Osteoblast (primary cell): ENCODE measurements at regions not wholly inside any gene's neighbourhood (a gene's known extent, or its start where the extent isn't known, plus 50 kb on each side); places are given as distances from the start of the nearest gene placed in this dataset.

ENCODE experiments used
- DNase-seq: peaks from one replicate; pipeline ENCODE4 v3.0.0; 2011; ENCODE audit warnings: low spot score, mixed read lengths; ENCODE audit not compliant: insufficient read length; ENCODE audit errors: missing footprints
- H2AFZ ChIP-seq: 2 replicates; pipeline ENCODE4 v1.6.0; 2011; ENCODE audit warnings: mild to moderate bottlenecking, low read length
- H3K27ac ChIP-seq: 2 replicates; pipeline ENCODE4 v1.5.1; 2011; ENCODE audit warnings: mild to moderate bottlenecking, low read depth, low read length, moderate library complexity
- H3K27me3 ChIP-seq: 2 replicates; pipeline ENCODE4 v1.6.0; 2012; ENCODE audit warnings: mild to moderate bottlenecking, control low read depth, inconsistent platforms, low read length, moderate library complexity; ENCODE audit not compliant: insufficient read depth
- H3K36me3 ChIP-seq: 2 replicates; pipeline ENCODE4 v1.5.1; 2011; ENCODE audit warnings: mild to moderate bottlenecking, low read length, control low read depth, moderate library complexity; ENCODE audit not compliant: insufficient read depth
- H3K4me1 ChIP-seq: 2 replicates; pipeline ENCODE4 v1.5.1; 2011; ENCODE audit warnings: mild to moderate bottlenecking, low read length, control low read depth, moderate library complexity; ENCODE audit not compliant: insufficient read depth
- H3K4me2 ChIP-seq: 2 replicates; pipeline ENCODE4 v1.6.0; 2011; ENCODE audit warnings: mild to moderate bottlenecking, low read length; ENCODE audit not compliant: insufficient read depth
- H3K4me3 ChIP-seq: fragments of 200-600 bp; sonication (generic); 3 replicates; pipeline ENCODE4 v1.5.1; 2012; ENCODE audit warnings: mild to moderate bottlenecking, low read length, inconsistent platforms; ENCODE audit not compliant: insufficient read depth
- H3K79me2 ChIP-seq: 2 replicates; pipeline ENCODE4 v1.6.0; 2012; ENCODE audit warnings: mild to moderate bottlenecking, low read length, control low read depth, inconsistent platforms; ENCODE audit not compliant: insufficient read depth
- H3K9me3 ChIP-seq: 2 replicates; pipeline ENCODE4 v1.5.1; 2011; ENCODE audit warnings: low read depth, low read length, control low read depth
- H4K20me1 ChIP-seq: 2 replicates; pipeline ENCODE4 v1.6.0; 2012; ENCODE audit warnings: mild to moderate bottlenecking, low read length, control low read depth; ENCODE audit not compliant: insufficient read depth
- TF ChIP-seq, protein P1 (sequence below): IDR thresholded peaks from 2 replicates; pipeline ENCODE4 v1.5.1; 2011; ENCODE audit warnings: mild to moderate bottlenecking, low read depth, low read length, moderate library complexity; ENCODE audit errors: extremely low read depth

DNA sequence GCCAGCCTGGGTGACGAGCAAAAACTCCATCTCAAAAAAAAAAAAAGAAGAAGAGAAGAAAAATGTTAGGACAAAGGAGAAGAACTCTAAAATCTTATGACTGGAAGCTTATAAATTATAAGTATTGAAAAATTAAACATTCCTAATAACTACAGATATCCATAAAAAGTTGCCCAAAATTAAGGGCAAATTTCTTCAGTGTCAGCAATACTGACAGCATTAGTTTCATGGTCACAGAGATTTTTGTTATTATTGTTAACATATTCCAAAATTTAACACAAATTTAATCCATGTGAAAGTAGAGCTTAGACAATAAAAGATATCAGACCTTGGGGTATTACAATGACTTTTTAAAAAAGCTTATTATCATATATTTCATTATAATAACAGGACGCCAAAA lies 74.1 kb downstream of the NR2F2 start:
- H3K36me3 ChIP-seq = no peaks in the 10 kb centered on the region
- no peaks in the 10 kb centered on the region for H4K20me1 ChIP-seq
- no peak overlapping the region for H3K4me2 ChIP-seq
- H2AFZ ChIP-seq = no peak overlapping the region
- no peak overlapping the region for H3K27ac ChIP-seq
- DNase-seq = no peak
- TF ChIP-seq, protein P1, sequence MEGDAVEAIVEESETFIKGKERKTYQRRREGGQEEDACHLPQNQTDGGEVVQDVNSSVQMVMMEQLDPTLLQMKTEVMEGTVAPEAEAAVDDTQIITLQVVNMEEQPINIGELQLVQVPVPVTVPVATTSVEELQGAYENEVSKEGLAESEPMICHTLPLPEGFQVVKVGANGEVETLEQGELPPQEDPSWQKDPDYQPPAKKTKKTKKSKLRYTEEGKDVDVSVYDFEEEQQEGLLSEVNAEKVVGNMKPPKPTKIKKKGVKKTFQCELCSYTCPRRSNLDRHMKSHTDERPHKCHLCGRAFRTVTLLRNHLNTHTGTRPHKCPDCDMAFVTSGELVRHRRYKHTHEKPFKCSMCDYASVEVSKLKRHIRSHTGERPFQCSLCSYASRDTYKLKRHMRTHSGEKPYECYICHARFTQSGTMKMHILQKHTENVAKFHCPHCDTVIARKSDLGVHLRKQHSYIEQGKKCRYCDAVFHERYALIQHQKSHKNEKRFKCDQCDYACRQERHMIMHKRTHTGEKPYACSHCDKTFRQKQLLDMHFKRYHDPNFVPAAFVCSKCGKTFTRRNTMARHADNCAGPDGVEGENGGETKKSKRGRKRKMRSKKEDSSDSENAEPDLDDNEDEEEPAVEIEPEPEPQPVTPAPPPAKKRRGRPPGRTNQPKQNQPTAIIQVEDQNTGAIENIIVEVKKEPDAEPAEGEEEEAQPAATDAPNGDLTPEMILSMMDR = no peak
- H3K9me3 ChIP-seq = no peaks in the 10 kb centered on the region
- no peak overlapping the region for H3K4me3 ChIP-seq
- H3K4me1 ChIP-seq = no peaks in the 10 kb centered on the region
- H3K27me3 ChIP-seq = peaks cover 36% of the 10 kb centered on the region
- H3K79me2 ChIP-seq = no peaks in the 10 kb centered on the region

DNA sequence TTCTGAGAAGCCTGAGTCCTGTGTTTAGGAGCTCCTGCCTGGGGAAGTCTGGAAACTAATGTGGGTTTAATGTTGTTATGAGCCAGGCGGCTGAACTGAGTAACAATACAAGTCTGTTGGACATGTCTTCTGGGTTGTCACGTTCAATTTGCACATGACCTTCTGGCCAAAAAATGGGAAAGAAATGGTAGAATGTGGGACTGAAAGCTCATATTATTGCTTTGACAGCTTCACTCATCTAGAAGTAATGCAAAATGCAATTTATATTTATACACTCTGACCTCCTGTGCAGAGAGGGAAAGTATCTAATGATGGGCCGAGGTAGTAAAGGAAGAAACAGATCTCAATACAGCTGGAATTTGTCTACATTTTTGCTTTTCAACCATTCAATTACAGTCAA lies 75.8 kb downstream of the NR2F2 start:
- H3K4me3 ChIP-seq = no peak overlapping the region
- peaks cover 53% of the 10 kb centered on the region for H3K27me3 ChIP-seq
- no peak overlapping the region for H2AFZ ChIP-seq
- TF ChIP-seq, protein P1 = no peak
- no peaks in the 10 kb centered on the region for H3K9me3 ChIP-seq
- no peaks in the 10 kb centered on the region for H3K4me1 ChIP-seq
- H3K27ac ChIP-seq = no peak overlapping the region
- DNase-seq = no peak
- H3K79me2 ChIP-seq = no peaks in the 10 kb centered on the region
- H3K4me2 ChIP-seq = no peak overlapping the region
- no peaks in the 10 kb centered on the region for H4K20me1 ChIP-seq
- H3K36me3 ChIP-seq = no peaks in the 10 kb centered on the region

DNA sequence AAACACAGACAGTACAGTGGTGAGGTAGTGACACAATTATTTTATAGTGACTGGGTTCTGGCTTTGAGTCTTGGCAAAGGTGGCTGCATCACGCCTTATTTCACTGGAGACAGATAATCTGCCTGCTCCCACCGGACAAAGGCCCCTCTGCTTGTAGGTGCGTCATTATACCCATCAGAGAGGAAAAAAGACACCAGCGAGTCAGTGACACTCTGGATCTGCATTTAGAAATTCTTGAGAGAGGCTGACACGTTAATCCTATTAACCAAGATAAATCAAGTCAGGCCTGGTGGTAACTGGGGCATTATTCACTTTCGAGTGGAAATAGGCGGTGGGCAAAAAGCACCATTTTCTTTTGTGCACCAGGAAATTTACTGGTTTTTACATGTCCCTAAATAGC lies 76.2 kb downstream of the NR2F2 start:
- Histone ChIP-seq H3K4me2 (no peak overlapping the region), H3K27me3 (peaks cover 57% of the 10 kb centered on the region), H3K4me1 (no peaks in the 10 kb centered on the region), H3K79me2 (no peaks in the 10 kb centered on the region), H3K27ac (no peak overlapping the region), H3K9me3 (no peaks in the 10 kb centered on the region), H2AFZ (no peak overlapping the region), H3K36me3 (no peaks in the 10 kb centered on the region), H3K4me3 (no peak overlapping the region), H4K20me1 (no peaks in the 10 kb centered on the region)
- TF ChIP-seq, protein P1 = no peak
- no peak for DNase-seq

DNA sequence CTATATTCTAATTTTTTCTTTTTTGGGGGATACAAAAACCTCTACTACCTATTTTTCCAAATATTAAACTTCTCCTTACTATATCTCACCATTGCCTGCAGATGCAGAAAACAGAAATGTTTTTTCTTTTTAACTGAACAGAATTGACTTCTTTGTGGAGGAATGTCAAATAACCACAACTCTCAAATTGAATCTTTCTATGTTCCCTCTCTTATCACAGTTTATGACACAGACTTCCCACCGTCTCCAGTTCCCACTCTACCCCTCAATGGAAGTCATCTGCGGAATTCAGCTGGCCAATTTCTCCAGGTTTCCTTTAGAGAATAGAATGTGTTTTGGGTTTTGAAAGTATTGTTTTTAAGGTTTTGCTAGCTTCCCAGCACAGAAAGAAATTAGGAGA lies 77.0 kb downstream of the NR2F2 start:
- Histone ChIP-seq H3K36me3 (no peaks in the 10 kb centered on the region), H2AFZ (no peak overlapping the region), H3K4me2 (no peak overlapping the region), H3K9me3 (no peaks in the 10 kb centered on the region), H3K79me2 (no peaks in the 10 kb centered on the region), H3K27ac (no peak overlapping the region), H3K27me3 (peaks cover 65% of the 10 kb centered on the region), H3K4me1 (no peaks in the 10 kb centered on the region), H3K4me3 (no peak overlapping the region), H4K20me1 (no peaks in the 10 kb centered on the region)
- TF ChIP-seq, protein P1 = no peak
- no peak for DNase-seq
